Stomach (tissue), 8 donors: ENCODE measurements at regions not wholly inside any gene's neighbourhood (a gene's known extent, or its start where the extent isn't known, plus 50 kb on each side); places are given as distances from the start of the nearest gene placed in this dataset.

Experiments
- DNase-seq, 2 donors: peaks; one replicate each; pipeline versions ENCODE4 v3.0.0 to v3.0.0-alpha.2; 2013 to 2019
- H3K27ac ChIP-seq, 5 donors: fragments of 200-600 bp in 4 of 5; sonication (generic) in 4 of 5; one replicate each; pipeline ENCODE4 v1.5.1; 2013 to 2019; ENCODE audit warnings: mild to moderate bottlenecking in 1 of 5, moderate library complexity in 1 of 5
- H3K27me3 ChIP-seq, 3 donors: fragments of 200-600 bp; sonication (generic); one replicate each; pipeline ENCODE4 v1.5.1; 2017 to 2019; ENCODE audit warnings: mixed run types in 1 of 3
- H3K36me3 ChIP-seq, 4 donors: fragments of 200-600 bp; sonication (generic); 1 replicate in 3 of 4; 2 replicates in 1 of 4; pipeline ENCODE4 v1.5.1; 2016 to 2019
- H3K4me1 ChIP-seq, 4 donors: fragments of 200-600 bp; sonication (generic); one replicate each; pipeline ENCODE4 v1.5.1; 2016 to 2019
- H3K4me3 ChIP-seq, 4 donors: fragments of 200-600 bp; sonication (generic) in 3 of 4; one replicate each; pipeline ENCODE4 v1.5.1; 2016 to 2019; ENCODE audit warnings: mild to moderate bottlenecking in 1 of 4
- H3K9me3 ChIP-seq, 4 donors: fragments of 200-600 bp; sonication (generic); one replicate each; pipeline ENCODE4 v1.5.1; 2016 to 2019
- CTCF ChIP-seq, 7 experiments: fragments of 450-650 bp in 4 of 7; fragments of 200-600 bp in 3 of 7; sonication (generic) in 3 of 7; IDR thresholded peaks; one replicate each; pipeline ENCODE4 v1.5.1; 2016 to 2019; ENCODE audit warnings: antibody characterized with exemption in 7 of 7, control low read depth in 2 of 7, mild to moderate bottlenecking in 1 of 7
- EP300 ChIP-seq: sonication (generic); formaldehyde crosslinking; IDR thresholded peaks from one replicate; pipeline ENCODE4 v1.6.1; 2017; ENCODE audit warnings: antibody characterized with exemption
- POLR2A ChIP-seq, 4 donors: fragments of 450-650 bp; IDR thresholded peaks; one replicate each; pipeline ENCODE4 v1.6.1; 2016; ENCODE audit warnings: antibody characterized with exemption in 4 of 4, control low read depth in 2 of 4, mild to moderate bottlenecking in 1 of 4, moderate library complexity in 1 of 4
- POLR2AphosphoS5 ChIP-seq, 3 donors: sonication (generic); formaldehyde crosslinking; IDR thresholded peaks; one replicate each; pipeline ENCODE4 v1.6.1; 2016; ENCODE audit warnings: antibody characterized with exemption in 3 of 3
- WGBS, 5 donors: extraction: QIAGEN DNeasy Blood & Tissue Kit in 3 of 5; methylation state at CpG; one replicate each; pipeline versions ENCODE4 v1.1.5 to v1.1.7; 2013 to 2018; 5-methylcytosine and 5-hydroxymethylcytosine counted together
- intact Hi-C: fragments of 100-400 bp; cut with DNase I; formaldehyde crosslinking; loops from one replicate; pipeline ENCODE4 v1.15.1; 2023; ENCODE audit warnings: low total_unique reads
- donor health status: healthy with polysubstance abuse.
- donor health status: Bipolar disorder and iron deficiency.
- donor health status: healthy.

DNA sequence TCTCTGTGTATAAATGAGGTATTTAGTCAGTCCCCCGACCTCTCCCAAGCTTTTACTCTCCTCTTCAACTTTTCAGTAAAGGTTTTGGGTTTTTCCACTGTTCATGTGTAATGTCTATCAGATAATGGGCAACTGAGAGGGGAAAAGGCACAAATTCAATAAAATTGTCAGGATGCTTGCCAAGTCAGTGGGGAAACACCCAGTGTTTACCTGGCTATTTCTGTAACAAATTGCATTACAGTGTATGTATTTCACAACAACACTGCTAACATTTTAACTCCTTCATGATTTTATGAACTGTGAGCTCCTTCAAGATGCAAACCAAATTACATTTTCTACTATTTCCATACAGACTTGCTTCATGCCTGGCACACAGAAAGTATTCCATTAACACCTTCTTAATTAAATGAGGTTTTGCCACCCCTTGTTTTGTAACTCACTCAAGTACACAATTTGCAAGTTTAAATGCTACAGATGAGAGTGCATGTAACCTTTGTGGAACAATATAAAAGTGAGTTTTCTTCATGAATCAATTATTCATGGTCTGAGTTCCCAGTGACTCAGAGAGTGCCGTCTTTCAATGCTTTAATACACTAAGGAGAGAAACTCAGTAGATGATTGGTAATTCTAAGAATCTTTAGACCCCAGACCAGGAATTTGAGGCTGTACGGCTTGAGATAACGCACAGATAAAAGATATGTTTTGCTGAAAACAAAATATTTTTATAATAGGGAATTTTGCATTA, 149.8 kb upstream of the TLL1 start:
- Histone ChIP-seq H3K4me1 (no peaks in the 10 kb centered on the region), H3K4me3 (no peak overlapping the region), H3K27me3 (no peaks in the 10 kb centered on the region), H3K36me3 (no peaks in the 10 kb centered on the region), H3K9me3 (no peaks in the 10 kb centered on the region), H3K27ac (no peak overlapping the region)
- intact Hi-C loops: no loop called here
- TF ChIP-seq EP300: no peak
- TF ChIP-seq CTCF (IDR thresholded peaks at IDR 0.05): no peak
- TF ChIP-seq POLR2A (IDR thresholded peaks at IDR 0.05): no peak
- TF ChIP-seq POLR2AphosphoS5 (IDR thresholded peaks at IDR 0.05): no peak
- DNase-seq: no peak
- 73 to 84% (median 83%) methylated on average over 4 of the region's 4 CpGs for WGBS, 5 donors

GRCh38 chr4:165724786-165725185, 148.3 kb upstream of the TLL1 start:
- Histone ChIP-seq H3K4me3 (no peak overlapping the region), H3K9me3 (no peaks in the 10 kb centered on the region), H3K4me1 (no peaks in the 10 kb centered on the region), H3K36me3 (no peaks in the 10 kb centered on the region), H3K27me3 (no peaks in the 10 kb centered on the region), H3K27ac (no peak overlapping the region)
- no peak for TF ChIP-seq POLR2AphosphoS5 (IDR thresholded peaks at IDR 0.05)
- intact Hi-C loops: no loop called here
- no peak for DNase-seq
- 60 to 81% (median 67%) methylated on average over 2 of the region's 2 CpGs for WGBS, 5 donors

DNA sequence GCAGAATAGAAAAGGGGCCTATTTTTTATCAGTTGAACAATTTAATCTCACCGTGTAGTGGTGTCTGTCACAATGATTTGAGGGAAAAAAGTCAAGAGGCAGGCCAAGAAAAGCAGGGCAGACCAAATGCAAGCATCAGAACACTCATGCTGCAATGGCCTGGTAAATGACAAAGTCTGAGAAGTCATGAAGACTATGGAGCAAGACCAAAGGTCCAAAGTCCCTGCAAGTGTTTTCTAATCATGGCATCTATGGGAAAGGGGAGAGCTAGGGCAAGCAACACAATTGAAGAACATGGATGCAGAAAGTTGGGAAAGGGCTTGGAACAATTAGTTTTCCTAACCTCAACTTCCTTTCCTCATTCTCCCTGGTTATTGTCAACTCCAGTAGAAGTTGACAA, 147.7 kb upstream of the TLL1 start:
- TF ChIP-seq CTCF (IDR thresholded peaks at IDR 0.05) (no peak), POLR2A (IDR thresholded peaks at IDR 0.05) (no peak), POLR2AphosphoS5 (IDR thresholded peaks at IDR 0.05) (no peak), EP300 (no peak)
- H3K36me3 ChIP-seq: no peaks in the 10 kb centered on the region
- DNase-seq: no peak
- H3K27me3 ChIP-seq: no peaks in the 10 kb centered on the region
- no peaks in the 10 kb centered on the region for H3K9me3 ChIP-seq
- H3K27ac ChIP-seq: no peak overlapping the region
- intact Hi-C loops: no loop called here
- no peaks in the 10 kb centered on the region for H3K4me1 ChIP-seq
- 44 to 65% (median 60%) methylated on average over 1 of the region's 1 CpG for WGBS, 5 donors
- no peak overlapping the region for H3K4me3 ChIP-seq

GRCh38 chr4:165726831-165727230, 146.2 kb upstream of the TLL1 start:
- no peaks in the 10 kb centered on the region for H3K9me3 ChIP-seq
- no peak for TF ChIP-seq EP300
- TF ChIP-seq POLR2AphosphoS5 (IDR thresholded peaks at IDR 0.05): no peak
- TF ChIP-seq POLR2A (IDR thresholded peaks at IDR 0.05): no peak
- intact Hi-C loops: no loop called here
- H3K27me3 ChIP-seq: no peaks in the 10 kb centered on the region
- H3K4me1 ChIP-seq: no peaks in the 10 kb centered on the region
- 86 to 96% (median 93%) methylated on average over 2 of the region's 2 CpGs for WGBS, 5 donors
- H3K36me3 ChIP-seq: no peaks in the 10 kb centered on the region
- DNase-seq: no peak
- no peak overlapping the region for H3K4me3 ChIP-seq
- H3K27ac ChIP-seq: no peak overlapping the region

DNA sequence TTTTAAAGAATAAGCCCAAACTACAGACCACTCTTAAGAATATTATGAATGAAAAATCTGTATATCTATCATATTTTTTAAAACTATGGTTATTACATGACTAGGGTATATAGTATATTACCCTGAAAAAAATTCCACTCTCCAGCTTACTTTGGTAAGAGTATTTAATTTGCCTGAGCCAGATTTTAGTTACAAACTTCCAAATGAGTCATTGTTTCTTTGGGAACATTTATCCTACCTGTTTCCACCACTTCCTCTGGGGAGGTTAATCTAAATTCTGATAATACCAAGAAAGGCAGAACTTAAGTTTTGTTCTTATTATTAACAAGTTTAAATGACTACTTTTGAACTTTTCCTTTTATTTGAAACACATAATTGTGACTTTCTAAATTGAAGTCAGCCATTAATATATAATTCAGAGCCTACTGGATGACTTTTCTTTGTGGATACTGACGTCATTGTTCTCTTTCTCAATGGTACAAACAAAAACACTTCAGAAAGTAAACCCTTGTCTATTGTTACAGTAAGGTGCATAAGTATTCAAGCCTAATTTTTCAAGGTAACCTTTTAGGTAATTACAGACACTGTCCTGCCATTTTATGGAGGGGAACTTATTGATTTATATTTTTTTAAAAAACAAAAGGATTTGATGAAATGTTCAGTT, 135.6 kb upstream of the TLL1 start:
- TF ChIP-seq POLR2AphosphoS5 (IDR thresholded peaks at IDR 0.05) (no peak), CTCF (IDR thresholded peaks at IDR 0.05) (no peak), POLR2A (IDR thresholded peaks at IDR 0.05) (no peak), EP300 (no peak)
- Histone ChIP-seq H3K27ac (no peak overlapping the region), H3K4me1 (no peaks in the 10 kb centered on the region), H3K36me3 (no peaks in the 10 kb centered on the region), H3K27me3 (no peaks in the 10 kb centered on the region), H3K9me3 (no peaks in the 10 kb centered on the region), H3K4me3 (no peak overlapping the region)
- WGBS, 5 donors: 56 to 74% (median 64%) methylated on average over 1 of the region's 1 CpG
- DNase-seq: no peak
- intact Hi-C loops: no loop called here
